ENCODE measurements at regions not wholly inside any gene's neighbourhood (a gene's known extent, or its start where the extent isn't known, plus 50 kb on each side); places are given as distances from the start of the nearest gene placed in this dataset.

DNA sequence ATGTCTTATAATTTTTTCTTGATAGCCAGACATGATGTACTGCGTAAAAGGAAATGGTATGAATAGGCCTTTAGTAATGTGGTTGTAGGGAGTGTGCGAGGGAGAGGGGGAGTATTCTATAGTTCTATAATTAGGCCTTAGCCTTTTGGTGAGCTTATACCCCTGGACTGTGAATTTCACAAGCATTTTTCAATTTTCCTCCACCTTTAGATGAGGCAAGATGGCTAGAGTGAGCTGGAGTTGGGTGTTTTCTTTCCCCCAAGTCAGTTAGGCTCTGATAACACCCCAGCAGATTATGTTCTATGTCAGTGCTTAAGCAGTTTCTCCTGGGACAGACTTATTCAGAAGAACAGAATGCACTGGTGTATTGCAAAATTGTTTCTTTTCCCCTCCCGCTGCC lies 210.2 kb upstream of the NPY2R start:
- Mint-ChIP-seq H3K4me3 (no peak overlapping the region), H3K4me1 (ENCODE audit: low read depth) (no peaks in the 10 kb centered on the region), H3K27me3 (ENCODE audit: low read depth) (no peaks in the 10 kb centered on the region), H3K36me3 (ENCODE audit: low read depth) (no peaks in the 10 kb centered on the region), H3K9me3 (no peaks in the 10 kb centered on the region), H3K27ac (no peak overlapping the region)

DNA sequence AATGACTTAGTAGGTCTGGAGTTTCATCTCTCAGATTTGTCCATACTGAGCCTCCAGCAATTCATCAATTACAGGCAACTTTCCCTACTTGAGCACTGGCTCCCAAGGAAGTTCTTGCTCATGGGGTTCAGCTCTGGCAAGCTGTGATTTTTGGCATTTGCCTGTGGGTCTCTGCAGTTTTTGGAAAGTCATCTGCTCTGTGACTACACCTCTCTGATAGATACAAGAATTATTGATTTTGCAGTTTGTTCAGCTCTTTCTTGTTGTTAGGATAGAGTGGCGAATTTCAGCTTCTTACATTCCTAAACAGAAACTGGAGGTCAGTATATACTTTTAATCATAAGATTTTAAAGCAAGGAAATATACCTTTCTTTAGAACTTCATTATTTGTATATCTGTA lies 209.7 kb upstream of the NPY2R start:
- Mint-ChIP-seq H3K4me1 (ENCODE audit: low read depth) (no peaks in the 10 kb centered on the region), H3K36me3 (ENCODE audit: low read depth) (no peaks in the 10 kb centered on the region)

DNA sequence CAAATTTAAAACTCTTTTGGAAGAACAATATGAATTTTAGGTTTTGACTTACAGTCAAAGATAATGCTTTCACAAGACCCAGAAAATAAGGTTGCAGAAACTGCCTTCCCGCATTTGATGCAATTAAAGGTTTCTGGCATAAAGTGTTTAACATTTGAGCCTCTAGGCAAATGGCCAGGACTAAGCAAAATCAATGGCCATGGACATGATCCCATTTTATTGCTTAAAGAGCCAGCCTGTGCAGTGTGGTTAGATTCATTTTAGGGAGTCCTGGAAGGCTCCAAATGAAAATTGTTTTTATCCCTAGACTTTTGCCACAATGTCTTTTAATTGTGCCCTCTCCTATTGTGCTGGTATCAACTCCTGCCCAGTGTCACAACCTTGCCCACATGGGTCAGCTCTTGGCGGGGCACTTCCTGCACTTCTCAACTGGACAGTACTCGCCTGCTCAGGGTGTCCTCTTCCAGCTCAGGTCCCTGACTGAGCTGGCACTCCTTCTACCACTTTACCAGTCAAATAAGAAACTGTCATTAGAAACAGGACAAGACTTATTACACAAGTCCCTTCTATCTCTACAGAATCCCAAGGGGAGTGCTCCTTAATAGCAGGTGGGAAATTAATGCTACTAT lies 208.4 kb upstream of the NPY2R start:
- Mint-ChIP-seq H3K9me3 (no peaks in the 10 kb centered on the region), H3K4me1 (ENCODE audit: low read depth) (no peaks in the 10 kb centered on the region), H3K4me3 (no peak overlapping the region), H3K27me3 (ENCODE audit: low read depth) (no peaks in the 10 kb centered on the region), H3K27ac (no peak overlapping the region), H3K36me3 (ENCODE audit: low read depth) (no peaks in the 10 kb centered on the region)

More for the DNA sequence above, 209.7 kb upstream of the NPY2R start:
- Mint-ChIP-seq H3K4me3 (no peak overlapping the region), H3K27ac (no peak overlapping the region), H3K27me3 (ENCODE audit: low read depth) (no peaks in the 10 kb centered on the region), H3K9me3 (no peaks in the 10 kb centered on the region)

DNA sequence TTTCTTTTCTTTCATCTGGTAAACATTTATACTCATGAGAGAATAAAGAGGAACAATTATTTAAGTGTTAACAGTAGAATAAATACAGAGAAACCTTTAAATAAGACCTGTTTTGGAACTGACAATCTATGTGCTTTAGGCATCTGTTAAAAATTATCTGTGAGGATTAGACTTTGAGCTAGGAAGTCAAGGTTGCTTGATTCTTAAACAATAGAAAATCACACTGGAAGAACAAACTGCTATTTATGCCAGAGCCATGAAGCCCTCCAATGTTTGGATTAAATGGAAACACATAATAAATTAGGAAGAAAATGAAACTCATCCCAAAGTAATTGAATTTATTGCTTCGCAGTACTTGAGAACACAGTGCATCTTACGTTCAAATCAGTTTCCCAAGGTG lies 207.2 kb upstream of the NPY2R start:
- H3K9me3 Mint-ChIP-seq, result no peaks in the 10 kb centered on the region
- no peaks in the 10 kb centered on the region for H3K4me1 Mint-ChIP-seq (ENCODE audit: low read depth)
- no peaks in the 10 kb centered on the region for H3K27me3 Mint-ChIP-seq (ENCODE audit: low read depth)
- no peaks in the 10 kb centered on the region for H3K36me3 Mint-ChIP-seq (ENCODE audit: low read depth)
- H3K4me3 Mint-ChIP-seq, result no peak overlapping the region
- H3K27ac Mint-ChIP-seq, result no peak overlapping the region

DNA sequence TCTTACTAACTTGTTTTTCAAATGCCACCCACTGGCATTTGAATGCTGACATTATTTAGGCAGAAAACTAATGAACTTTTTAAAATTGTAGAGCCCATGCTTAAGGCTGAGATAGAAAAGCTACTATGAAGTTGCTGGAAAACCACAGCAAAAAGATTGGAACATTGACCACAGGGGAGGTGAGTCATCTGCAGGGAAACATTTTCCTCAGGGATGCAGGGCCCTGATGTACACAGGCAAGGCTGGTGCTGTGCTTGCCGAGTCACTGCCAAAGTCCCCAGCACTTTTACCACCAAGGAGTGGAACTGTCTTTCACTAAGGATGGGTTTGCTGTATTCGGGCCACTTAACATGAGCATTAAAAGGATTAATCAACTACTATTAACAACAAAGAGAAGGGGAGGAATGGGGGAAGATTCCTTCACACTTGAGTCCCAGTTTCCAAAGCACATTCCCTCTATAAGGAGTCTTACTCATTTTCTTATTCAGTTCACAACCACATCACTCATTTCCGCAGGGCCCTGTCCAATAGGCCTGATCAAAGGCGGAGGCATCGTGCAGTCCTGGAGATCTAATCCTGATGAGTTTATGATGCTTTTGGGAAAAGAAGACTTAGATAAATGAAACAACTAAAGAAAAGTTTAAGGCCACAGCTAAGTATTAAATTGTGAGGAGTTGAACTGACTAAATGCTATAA lies 202.9 kb upstream of the NPY2R start:
- no peak overlapping the region for H3K4me3 Mint-ChIP-seq
- no peak overlapping the region for H3K27ac Mint-ChIP-seq
- H3K4me1 Mint-ChIP-seq (ENCODE audit: low read depth), result no peaks in the 10 kb centered on the region
- no peaks in the 10 kb centered on the region for H3K9me3 Mint-ChIP-seq
- H3K27me3 Mint-ChIP-seq (ENCODE audit: low read depth), result no peaks in the 10 kb centered on the region
- no peaks in the 10 kb centered on the region for H3K36me3 Mint-ChIP-seq (ENCODE audit: low read depth)

DNA sequence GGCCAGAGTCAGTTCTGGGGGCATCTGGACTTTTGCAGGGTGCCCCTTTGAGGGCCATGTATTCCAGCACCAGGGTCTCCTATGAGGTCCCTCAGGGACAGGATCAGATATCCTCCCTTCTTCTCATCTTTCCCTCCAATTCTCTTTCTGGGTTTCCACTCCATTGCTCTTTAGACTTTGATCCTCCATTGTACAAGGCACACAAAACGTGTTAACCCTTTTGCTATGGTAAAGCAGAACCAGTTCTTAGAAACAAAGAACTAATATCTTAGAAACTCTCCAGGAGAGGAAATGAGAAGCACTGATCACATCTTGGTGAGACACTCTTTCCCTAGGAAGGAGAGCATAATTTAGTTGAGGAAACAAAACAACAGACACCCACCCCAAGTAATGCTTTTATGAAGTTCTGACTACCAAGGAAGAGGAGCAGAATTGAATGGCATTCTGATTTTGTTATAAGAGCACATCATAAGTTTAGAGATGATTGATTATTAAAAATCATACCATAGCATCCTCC lies 200.7 kb upstream of the NPY2R start:
- Mint-ChIP-seq H3K27me3 (ENCODE audit: low read depth) (no peaks in the 10 kb centered on the region), H3K4me1 (ENCODE audit: low read depth) (no peaks in the 10 kb centered on the region), H3K4me3 (no peak overlapping the region), H3K27ac (no peak overlapping the region), H3K36me3 (ENCODE audit: low read depth) (no peaks in the 10 kb centered on the region), H3K9me3 (no peaks in the 10 kb centered on the region)

DNA sequence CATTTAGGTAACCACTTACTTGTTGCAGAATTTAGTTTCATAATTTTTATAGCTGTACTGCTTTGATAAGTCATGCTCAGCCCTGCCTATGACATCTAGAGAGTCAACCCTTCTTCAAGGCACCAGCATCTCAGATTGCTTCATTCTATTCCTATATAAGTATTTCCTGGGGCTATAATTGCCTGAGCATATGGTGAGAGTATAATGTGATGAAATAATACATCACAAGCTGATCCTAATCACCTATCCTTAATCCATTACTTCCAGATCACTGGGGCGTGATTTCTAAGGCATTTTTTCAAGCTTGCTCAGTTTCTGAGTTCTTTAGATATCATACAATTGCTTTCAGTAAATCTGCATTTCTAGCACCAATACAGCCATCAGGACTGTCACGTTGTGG lies 200.0 kb upstream of the NPY2R start:
- no peaks in the 10 kb centered on the region for H3K36me3 Mint-ChIP-seq (ENCODE audit: low read depth)
- H3K27ac Mint-ChIP-seq, result no peak overlapping the region
- H3K27me3 Mint-ChIP-seq (ENCODE audit: low read depth), result no peaks in the 10 kb centered on the region
- no peak overlapping the region for H3K4me3 Mint-ChIP-seq
- no peaks in the 10 kb centered on the region for H3K4me1 Mint-ChIP-seq (ENCODE audit: low read depth)
- H3K9me3 Mint-ChIP-seq, result no peaks in the 10 kb centered on the region

DNA sequence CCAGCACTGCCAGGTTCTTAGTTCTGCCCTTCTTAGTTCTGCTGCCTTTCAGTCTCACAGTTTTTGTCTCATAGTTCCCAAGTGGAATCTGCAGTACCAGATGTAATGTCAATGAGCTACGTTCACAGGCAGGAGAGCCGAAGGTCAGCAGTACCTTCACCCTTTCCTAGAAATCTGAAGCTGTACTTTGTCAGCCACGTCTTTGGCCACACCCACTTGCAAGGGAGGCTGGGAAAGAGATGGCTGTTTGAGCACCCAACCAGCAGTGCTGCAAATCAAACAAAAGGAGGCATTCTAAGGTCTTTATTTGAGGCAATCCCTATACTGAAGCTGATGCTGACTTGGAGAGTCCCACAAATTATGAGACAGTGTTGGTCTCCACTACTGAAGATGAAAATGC lies 199.1 kb upstream of the NPY2R start:
- Mint-ChIP-seq H3K36me3 (ENCODE audit: low read depth) (no peaks in the 10 kb centered on the region), H3K27ac (no peak overlapping the region), H3K4me3 (no peak overlapping the region), H3K9me3 (no peaks in the 10 kb centered on the region), H3K27me3 (ENCODE audit: low read depth) (no peaks in the 10 kb centered on the region), H3K4me1 (ENCODE audit: low read depth) (no peaks in the 10 kb centered on the region)

DNA sequence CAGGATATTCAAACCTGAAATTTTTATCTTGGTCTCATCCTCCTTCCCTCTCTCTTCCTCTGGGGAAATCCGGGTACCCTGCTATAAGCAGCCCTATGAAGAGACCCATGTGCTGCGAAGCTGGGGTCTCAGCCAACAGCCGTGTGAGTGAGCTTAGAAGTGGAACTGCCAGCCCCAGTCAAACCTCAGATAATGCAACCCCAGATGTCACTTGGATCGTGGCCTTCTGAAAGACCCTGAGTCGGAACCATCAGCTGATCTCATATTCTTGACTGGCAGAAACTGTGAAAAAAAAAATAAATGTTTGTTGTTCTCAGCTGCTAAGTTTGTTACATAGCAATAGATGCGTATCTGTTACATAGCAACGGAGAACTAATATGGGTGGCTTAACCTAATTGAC lies 198.1 kb upstream of the NPY2R start:
- Mint-ChIP-seq H3K4me1 (ENCODE audit: low read depth) (no peaks in the 10 kb centered on the region), H3K27ac (no peak overlapping the region), H3K36me3 (ENCODE audit: low read depth) (no peaks in the 10 kb centered on the region)

DNA sequence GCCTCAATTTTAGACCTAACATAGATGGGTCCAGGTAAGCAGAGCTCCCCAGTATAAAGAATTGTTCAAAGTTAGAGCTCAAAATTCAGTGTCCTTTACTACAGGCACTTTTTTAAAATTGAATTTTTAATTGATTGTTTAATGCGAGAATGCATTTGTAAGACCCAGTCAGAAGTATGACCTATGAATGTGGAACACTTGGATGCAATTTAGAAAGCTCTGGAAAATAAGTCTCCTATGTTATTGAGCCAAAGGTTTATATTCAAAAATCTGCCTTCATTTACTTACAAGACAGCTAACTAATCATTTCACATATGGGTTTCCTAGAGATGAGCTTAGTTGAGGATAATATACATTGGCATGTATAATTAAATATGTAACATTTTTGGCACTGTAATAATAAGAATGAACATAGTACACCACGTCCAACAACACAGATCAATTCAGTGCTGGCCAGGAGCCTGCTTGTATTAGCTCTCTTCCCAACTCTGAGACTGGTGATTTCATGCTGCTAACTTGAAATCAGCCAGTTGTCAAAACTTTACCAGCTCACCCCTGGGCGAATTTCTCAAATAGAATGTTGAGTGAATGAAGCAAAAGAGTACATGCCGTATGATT lies 197.2 kb upstream of the NPY2R start:
- Mint-ChIP-seq H3K36me3 (ENCODE audit: low read depth) (no peaks in the 10 kb centered on the region), H3K9me3 (no peaks in the 10 kb centered on the region), H3K27me3 (ENCODE audit: low read depth) (no peaks in the 10 kb centered on the region), H3K4me1 (ENCODE audit: low read depth) (no peaks in the 10 kb centered on the region), H3K27ac (no peak overlapping the region), H3K4me3 (no peak overlapping the region)

More for the DNA sequence above, 198.1 kb upstream of the NPY2R start:
- Mint-ChIP-seq H3K9me3 (no peaks in the 10 kb centered on the region), H3K4me3 (no peak overlapping the region), H3K27me3 (ENCODE audit: low read depth) (no peaks in the 10 kb centered on the region)

DNA sequence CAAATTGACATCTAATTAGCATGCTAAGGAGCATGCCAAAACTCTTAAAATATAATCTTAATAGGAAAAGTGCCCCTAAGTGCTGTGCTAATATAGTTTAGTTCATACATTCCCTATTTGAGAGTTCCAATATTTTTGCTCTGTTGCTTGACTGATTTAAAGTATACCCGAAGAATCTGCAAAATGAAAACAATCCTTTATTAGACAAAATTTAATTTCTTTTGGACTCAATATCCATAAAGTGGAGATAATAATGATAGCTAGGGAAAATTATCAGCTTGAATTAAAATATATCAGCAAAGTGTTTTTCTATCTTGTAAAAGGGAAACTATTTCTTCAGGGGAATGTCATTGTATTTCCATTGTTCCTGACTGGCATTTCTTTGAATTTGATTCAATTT lies 196.0 kb upstream of the NPY2R start:
- Mint-ChIP-seq H3K27ac (no peak overlapping the region), H3K9me3 (no peaks in the 10 kb centered on the region), H3K36me3 (ENCODE audit: low read depth) (no peaks in the 10 kb centered on the region), H3K27me3 (ENCODE audit: low read depth) (no peaks in the 10 kb centered on the region), H3K4me3 (no peak overlapping the region), H3K4me1 (ENCODE audit: low read depth) (no peaks in the 10 kb centered on the region)

DNA sequence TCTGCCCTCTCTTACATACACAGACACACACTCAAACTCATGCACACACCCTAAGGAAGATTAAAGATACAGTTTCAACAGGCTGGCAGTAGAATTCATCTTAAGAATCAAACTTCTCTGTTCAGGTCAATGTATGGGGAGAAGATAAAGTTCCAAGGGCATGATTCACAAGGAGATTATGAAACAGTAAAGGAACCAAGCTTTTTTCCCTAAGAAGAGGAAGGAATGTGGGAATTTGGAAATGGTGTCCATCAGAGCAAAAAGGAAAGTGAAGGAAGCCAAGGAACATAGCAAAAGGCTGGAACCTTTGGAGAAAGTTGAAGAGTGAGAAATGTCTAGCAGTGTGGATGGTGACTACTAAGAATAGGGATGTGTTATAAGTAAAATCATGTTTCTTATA lies 191.0 kb upstream of the NPY2R start:
- no peaks in the 10 kb centered on the region for H3K4me1 Mint-ChIP-seq (ENCODE audit: low read depth)
- no peaks in the 10 kb centered on the region for H3K36me3 Mint-ChIP-seq (ENCODE audit: low read depth)
- H3K4me3 Mint-ChIP-seq, result no peak overlapping the region
- no peaks in the 10 kb centered on the region for H3K27me3 Mint-ChIP-seq (ENCODE audit: low read depth)
- H3K9me3 Mint-ChIP-seq, result peaks cover 5% of the 10 kb centered on the region
- H3K27ac Mint-ChIP-seq, result no peak overlapping the region

DNA sequence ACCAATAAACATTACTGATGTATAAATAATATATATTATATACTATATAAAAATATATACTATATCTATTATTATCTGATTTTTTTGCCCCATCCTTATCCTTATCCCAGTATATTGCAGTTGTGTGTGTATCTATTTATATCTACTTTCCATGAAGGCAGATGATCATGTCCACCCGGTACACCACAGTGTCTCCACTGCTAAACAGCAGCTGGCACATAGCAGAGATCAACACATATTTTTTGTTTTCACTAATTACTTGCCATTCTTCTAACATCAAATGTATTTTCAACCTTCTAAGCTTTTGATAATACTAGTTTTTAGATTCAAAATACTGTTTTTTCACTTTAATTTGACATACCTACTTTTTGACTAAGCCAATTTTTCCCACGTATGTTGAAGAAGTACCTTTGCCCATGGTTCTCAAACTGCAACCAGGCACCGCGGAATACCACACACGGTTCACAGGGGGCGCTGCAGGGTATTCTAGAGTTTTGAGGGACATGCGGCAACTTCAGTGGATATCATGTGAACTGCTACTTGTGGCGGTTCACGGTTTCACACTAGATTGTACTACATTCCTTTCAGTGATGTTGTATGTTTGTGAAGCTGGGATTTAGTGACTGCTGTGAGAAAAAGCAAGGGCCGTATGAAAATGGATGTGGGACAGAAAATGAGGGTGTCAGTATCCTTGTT lies 182.5 kb upstream of the NPY2R start:
- Mint-ChIP-seq H3K9me3 (peaks cover 5% of the 10 kb centered on the region), H3K27ac (no peak overlapping the region), H3K27me3 (ENCODE audit: low read depth) (no peaks in the 10 kb centered on the region), H3K36me3 (ENCODE audit: low read depth) (no peaks in the 10 kb centered on the region), H3K4me1 (ENCODE audit: low read depth) (no peaks in the 10 kb centered on the region), H3K4me3 (no peak overlapping the region)

DNA sequence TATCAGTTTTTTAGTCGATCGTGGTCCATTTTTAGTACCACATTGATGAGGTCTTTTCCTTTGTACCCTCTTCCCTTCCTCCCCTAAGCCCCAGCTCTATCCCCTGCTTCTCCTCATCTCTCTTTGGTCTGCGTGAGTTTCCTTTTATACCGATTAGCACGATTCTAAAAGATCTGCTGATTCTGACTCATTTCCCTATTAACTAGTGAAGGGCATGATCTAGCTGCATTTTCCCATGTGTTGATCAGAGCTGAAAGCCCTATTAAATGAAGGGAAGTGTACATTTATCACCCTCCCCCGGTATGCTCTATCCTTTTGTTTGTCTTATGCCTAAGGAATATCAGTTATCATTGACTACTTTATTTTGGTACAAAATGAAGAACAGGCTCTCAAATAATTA lies 181.7 kb upstream of the NPY2R start:
- Mint-ChIP-seq H3K4me1 (ENCODE audit: low read depth) (no peaks in the 10 kb centered on the region), H3K36me3 (ENCODE audit: low read depth) (no peaks in the 10 kb centered on the region), H3K27me3 (ENCODE audit: low read depth) (no peaks in the 10 kb centered on the region), H3K27ac (no peak overlapping the region), H3K9me3 (peaks cover 1% of the 10 kb centered on the region), H3K4me3 (no peak overlapping the region)

Data from T-helper 1 cell treated with Interleukin-12 subunit alpha and Interleukin-12 subunit beta and Interleukin-4 antibody, amounts not matched to agents 30 μg/mL and 1 μg/mL, for 36 hours (primary cell).